ENCODE measurements at regions not wholly inside any gene's neighbourhood (a gene's known extent, or its start where the extent isn't known, plus 50 kb on each side); places are given as distances from the start of the nearest gene placed in this dataset.

- DNase-seq: no peak
- Mint-ChIP-seq H3K27ac (no peak overlapping the region), H3K36me3 (peaks cover 0 to 5% (median 5%) of the 10 kb centered on the region in 3 donors), H3K27me3 (ENCODE audit: low read depth in 3 of 3) (peaks cover 22 to 47% (median 35%) of the 10 kb centered on the region in 3 donors), H3K9me3 (no peaks in the 10 kb centered on the region), H3K4me1 (no peaks in the 10 kb centered on the region), H3K4me3 (no peak overlapping the region)
These were observed 124.4 kb downstream of the TMEM174 start for GRCh38 chr5:73297430-73297829.

- H3K27ac Mint-ChIP-seq: no peak overlapping the region
- no peak for DNase-seq
- H3K4me1 Mint-ChIP-seq: no peaks in the 10 kb centered on the region
- H3K9me3 Mint-ChIP-seq: no peaks in the 10 kb centered on the region
- H3K36me3 Mint-ChIP-seq: no peaks in the 10 kb centered on the region
- peaks cover 18 to 42% (median 33%) of the 10 kb centered on the region in 3 donors for H3K27me3 Mint-ChIP-seq (ENCODE audit: low read depth in 3 of 3)
- H3K4me3 Mint-ChIP-seq: peak overlapping the region in 1 of 5 donors; percentile 10
These were observed 123.8 kb downstream of the TMEM174 start for GRCh38 chr5:73296772-73297171.

GRCh38 chr5:73295921-73296320, 122.9 kb downstream of the TMEM174 start:
- H3K36me3 Mint-ChIP-seq: no peaks in the 10 kb centered on the region
- H3K4me1 Mint-ChIP-seq: no peaks in the 10 kb centered on the region
- no peak overlapping the region for H3K4me3 Mint-ChIP-seq
- no peak overlapping the region for H3K27ac Mint-ChIP-seq
- H3K27me3 Mint-ChIP-seq (ENCODE audit: low read depth in 3 of 3): peaks cover 14 to 41% (median 35%) of the 10 kb centered on the region in 3 donors
- no peaks in the 10 kb centered on the region for H3K9me3 Mint-ChIP-seq
- DNase-seq: no peak

GRCh38 chr5:73295447-73295846, 122.5 kb downstream of the TMEM174 start:
- DNase-seq: no peak
- Mint-ChIP-seq H3K9me3 (no peaks in the 10 kb centered on the region), H3K4me1 (no peaks in the 10 kb centered on the region), H3K27ac (no peak overlapping the region), H3K4me3 (no peak overlapping the region), H3K36me3 (no peaks in the 10 kb centered on the region), H3K27me3 (ENCODE audit: low read depth in 3 of 3) (peaks cover 14 to 36% (median 35%) of the 10 kb centered on the region in 3 donors)

- Mint-ChIP-seq H3K4me1 (no peaks in the 10 kb centered on the region), H3K9me3 (peaks cover 0 to 4% (median 0%) of the 10 kb centered on the region in 6 donors), H3K36me3 (no peaks in the 10 kb centered on the region), H3K4me3 (no peak overlapping the region), H3K27me3 (ENCODE audit: low read depth in 3 of 3) (peaks cover 6 to 30% (median 19%) of the 10 kb centered on the region in 3 donors), H3K27ac (no peak overlapping the region)
- no peak for DNase-seq
These were observed 119.9 kb downstream of the TMEM174 start for GRCh38 chr5:73292816-73293459.

- H3K27ac Mint-ChIP-seq: no peak overlapping the region
- H3K4me1 Mint-ChIP-seq: no peaks in the 10 kb centered on the region
- no peak overlapping the region for H3K4me3 Mint-ChIP-seq
- peaks cover 6 to 23% (median 16%) of the 10 kb centered on the region in 3 donors for H3K27me3 Mint-ChIP-seq (ENCODE audit: low read depth in 3 of 3)
- peaks cover 0 to 4% (median 0%) of the 10 kb centered on the region in 6 donors for H3K9me3 Mint-ChIP-seq
- DNase-seq: no peak
- H3K36me3 Mint-ChIP-seq: no peaks in the 10 kb centered on the region
These were observed 118.9 kb downstream of the TMEM174 start for GRCh38 chr5:73291873-73292272.

- peaks cover 0 to 12% (median 9%) of the 10 kb centered on the region in 3 donors for H3K27me3 Mint-ChIP-seq (ENCODE audit: low read depth in 3 of 3)
These were observed 117.2 kb downstream of the TMEM174 start for GRCh38 chr5:73290242-73290641.

GRCh38 chr5:73288803-73289720, 116.1 kb downstream of the TMEM174 start:
- Mint-ChIP-seq H3K27ac (no peak overlapping the region), H3K4me3 (no peak overlapping the region), H3K36me3 (no peaks in the 10 kb centered on the region), H3K27me3 (ENCODE audit: low read depth in 3 of 3) (peaks cover 4 to 11% (median 9%) of the 10 kb centered on the region in 3 donors), H3K4me1 (no peaks in the 10 kb centered on the region), H3K9me3 (peaks cover 0 to 4% (median 0%) of the 10 kb centered on the region in 6 donors)
- DNase-seq: no peak

More at GRCh38 chr5:73290242-73290641, 117.2 kb downstream of the TMEM174 start:
- no peaks in the 10 kb centered on the region for H3K36me3 Mint-ChIP-seq
- H3K4me3 Mint-ChIP-seq: no peak overlapping the region
- H3K4me1 Mint-ChIP-seq: no peaks in the 10 kb centered on the region
- H3K27ac Mint-ChIP-seq: no peak overlapping the region
- DNase-seq: no peak
- H3K9me3 Mint-ChIP-seq: peaks cover 0 to 4% (median 0%) of the 10 kb centered on the region in 6 donors

- DNase-seq: no peak
- Mint-ChIP-seq H3K9me3 (peaks cover 0 to 4% (median 0%) of the 10 kb centered on the region in 6 donors), H3K36me3 (no peaks in the 10 kb centered on the region), H3K4me1 (no peaks in the 10 kb centered on the region), H3K27me3 (ENCODE audit: low read depth in 3 of 3) (peaks cover 6 to 13% (median 8%) of the 10 kb centered on the region in 3 donors), H3K27ac (no peak overlapping the region), H3K4me3 (no peak overlapping the region)
These were observed 113.9 kb downstream of the TMEM174 start for GRCh38 chr5:73286896-73287295.

GRCh38 chr5:73284985-73285384, 112.0 kb downstream of the TMEM174 start:
- Mint-ChIP-seq H3K27ac (no peak overlapping the region), H3K4me3 (no peak overlapping the region), H3K27me3 (ENCODE audit: low read depth in 3 of 3) (peaks cover 6 to 14% (median 8%) of the 10 kb centered on the region in 3 donors), H3K4me1 (no peaks in the 10 kb centered on the region), H3K36me3 (no peaks in the 10 kb centered on the region), H3K9me3 (peaks cover 0 to 4% (median 0%) of the 10 kb centered on the region in 6 donors)
- no peak for DNase-seq

- no peaks in the 10 kb centered on the region for H3K36me3 Mint-ChIP-seq
- no peaks in the 10 kb centered on the region for H3K4me1 Mint-ChIP-seq
- no peak overlapping the region for H3K4me3 Mint-ChIP-seq
- DNase-seq: no peak
- H3K27ac Mint-ChIP-seq: no peak overlapping the region
- peaks cover 0 to 4% (median 0%) of the 10 kb centered on the region in 6 donors for H3K9me3 Mint-ChIP-seq
- H3K27me3 Mint-ChIP-seq (ENCODE audit: low read depth in 3 of 3): peaks cover 8 to 14% (median 10%) of the 10 kb centered on the region in 3 donors
These were observed 111.3 kb downstream of the TMEM174 start for GRCh38 chr5:73284220-73284795.

GRCh38 chr5:73282923-73283322, 109.9 kb downstream of the TMEM174 start:
- H3K27ac Mint-ChIP-seq: no peak overlapping the region
- H3K9me3 Mint-ChIP-seq: no peaks in the 10 kb centered on the region
- no peaks in the 10 kb centered on the region for H3K4me1 Mint-ChIP-seq
- no peak overlapping the region for H3K4me3 Mint-ChIP-seq
- H3K36me3 Mint-ChIP-seq: no peaks in the 10 kb centered on the region
- no peak for DNase-seq
- peaks cover 9 to 10% (median 10%) of the 10 kb centered on the region in 3 donors for H3K27me3 Mint-ChIP-seq (ENCODE audit: low read depth in 3 of 3)

- Mint-ChIP-seq H3K4me3 (no peak overlapping the region), H3K27me3 (ENCODE audit: low read depth in 3 of 3) (peaks cover 10 to 12% (median 11%) of the 10 kb centered on the region in 3 donors), H3K9me3 (no peaks in the 10 kb centered on the region), H3K4me1 (no peaks in the 10 kb centered on the region), H3K36me3 (no peaks in the 10 kb centered on the region), H3K27ac (no peak overlapping the region)
- no peak for DNase-seq
These were observed 109.4 kb downstream of the TMEM174 start for GRCh38 chr5:73282383-73282782.
